ENCODE measurements at regions not wholly inside any gene's neighbourhood (a gene's known extent, or its start where the extent isn't known, plus 50 kb on each side); places are given as distances from the start of the nearest gene placed in this dataset.

DNA sequence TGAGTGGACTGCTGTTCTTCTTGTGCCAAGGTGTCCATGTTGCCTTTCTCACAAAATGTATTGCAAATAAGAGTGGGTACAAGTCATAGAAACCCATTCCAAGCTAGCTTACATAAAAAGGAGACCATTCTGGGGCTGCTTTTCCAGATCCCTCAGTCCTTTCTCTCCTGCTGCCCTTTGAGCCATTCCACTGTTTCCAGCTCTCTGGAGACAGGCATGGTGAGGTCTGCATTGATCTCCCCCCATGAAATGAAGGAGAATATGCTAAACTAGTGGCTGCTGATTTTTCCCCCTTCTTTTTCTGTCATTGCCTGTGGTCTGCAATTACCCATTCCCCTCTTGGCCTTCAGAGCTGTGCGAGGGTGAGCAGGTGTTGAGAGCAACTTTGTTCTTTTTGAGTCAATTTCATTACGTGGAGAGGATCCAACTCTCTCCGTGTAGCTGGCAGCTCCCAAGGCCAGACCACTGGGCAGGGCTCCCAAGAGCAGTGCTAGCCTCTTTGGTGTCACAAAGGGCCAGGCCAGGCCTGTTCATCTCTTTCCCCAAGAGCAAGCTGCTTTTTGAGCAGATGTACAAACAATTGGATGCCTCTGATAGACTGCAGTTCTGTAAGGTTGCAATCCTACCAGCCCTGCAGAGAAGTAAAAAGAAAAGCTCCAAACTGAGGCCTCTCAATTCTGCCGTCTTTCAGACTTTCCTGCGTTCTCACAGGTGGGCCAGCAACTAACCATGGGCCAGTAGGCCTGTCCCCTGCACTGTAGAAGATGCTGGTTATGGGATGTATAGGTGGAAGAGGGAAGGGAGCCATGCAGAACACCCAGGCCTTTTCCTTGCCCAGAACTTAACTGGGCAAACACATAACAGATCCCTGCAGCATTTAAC, 96.1 kb upstream of the ARMC2 start:
- DNase-seq (ENCODE audit: low read depth, low spot score), result no peak

- no peak for DNase-seq (ENCODE audit: low read depth, low spot score)
These were observed 95.3 kb upstream of the ARMC2 start for GRCh38 chr6:108752733-108753590.

GRCh38 chr6:108755257-108756240, 92.7 kb upstream of the ARMC2 start:
- no peak for DNase-seq (ENCODE audit: low read depth, low spot score)

DNA sequence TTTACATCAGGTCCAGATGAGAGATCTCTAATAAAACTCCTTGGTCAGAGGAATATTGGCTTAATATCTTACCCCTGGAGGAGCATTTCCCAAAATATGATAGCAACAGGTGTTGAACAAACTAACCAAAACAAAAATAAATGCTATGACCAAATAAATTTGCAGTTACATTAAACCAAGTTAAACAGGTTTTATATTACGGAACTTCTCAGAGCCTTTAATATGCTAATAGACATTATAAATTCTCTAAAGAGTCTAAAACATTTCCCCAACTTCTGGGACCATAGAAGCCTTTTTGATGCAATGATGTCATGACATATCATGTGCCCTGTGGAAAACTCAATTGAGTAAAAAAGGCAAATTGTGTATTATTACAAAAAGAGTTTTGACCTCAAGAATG, 90.9 kb upstream of the ARMC2 start:
- no peak for DNase-seq (ENCODE audit: low read depth, low spot score)

DNA sequence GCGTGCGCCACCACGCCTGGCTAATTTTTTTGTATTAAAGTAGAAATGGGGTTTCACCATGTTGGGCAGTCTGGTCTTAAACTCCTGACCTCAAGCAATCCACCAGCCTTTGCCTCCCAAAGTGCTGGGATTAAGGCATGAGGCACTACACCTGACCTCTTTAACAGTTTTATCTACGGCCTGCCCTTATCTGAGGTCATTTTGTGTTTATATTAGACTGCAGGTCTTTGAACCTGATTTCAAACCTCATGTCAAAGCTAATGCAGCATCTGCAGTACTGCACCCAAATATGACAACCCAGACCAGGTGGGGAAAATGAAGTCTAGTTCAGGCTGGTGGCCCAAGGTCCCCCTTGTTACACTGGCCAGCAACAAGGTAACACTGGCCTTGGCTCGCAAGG, 89.3 kb upstream of the ARMC2 start:
- no peak for DNase-seq (ENCODE audit: low read depth, low spot score)

- DNase-seq (ENCODE audit: low read depth, low spot score), result no peak
These were observed 87.8 kb upstream of the ARMC2 start for GRCh38 chr6:108760126-108761050.

- no peak for DNase-seq (ENCODE audit: low read depth, low spot score)
These were observed 85.8 kb upstream of the ARMC2 start for GRCh38 chr6:108762394-108762793.

- DNase-seq (ENCODE audit: low read depth, low spot score), result no peak
These were observed 84.2 kb upstream of the ARMC2 start for GRCh38 chr6:108763931-108764579.

DNA sequence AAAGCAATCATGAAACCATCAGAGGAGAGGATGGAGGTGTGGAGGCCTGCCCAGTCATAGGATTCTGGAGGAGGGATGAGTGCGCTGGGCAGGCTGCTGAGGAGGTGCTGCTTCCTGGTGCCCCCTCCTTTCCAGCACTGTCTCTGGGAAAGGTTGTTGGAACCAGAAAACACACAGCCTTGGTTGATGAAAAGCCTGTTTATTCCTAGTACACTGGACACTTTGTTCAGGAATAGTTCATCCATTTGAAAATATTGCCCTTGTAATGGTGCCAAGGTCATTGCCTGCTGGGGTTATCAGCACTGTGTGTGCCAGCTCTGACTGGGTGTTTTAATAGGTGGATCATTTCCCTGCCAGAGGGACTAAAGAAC, 83.7 kb upstream of the ARMC2 start:
- DNase-seq (ENCODE audit: low read depth, low spot score), result no peak

DNA sequence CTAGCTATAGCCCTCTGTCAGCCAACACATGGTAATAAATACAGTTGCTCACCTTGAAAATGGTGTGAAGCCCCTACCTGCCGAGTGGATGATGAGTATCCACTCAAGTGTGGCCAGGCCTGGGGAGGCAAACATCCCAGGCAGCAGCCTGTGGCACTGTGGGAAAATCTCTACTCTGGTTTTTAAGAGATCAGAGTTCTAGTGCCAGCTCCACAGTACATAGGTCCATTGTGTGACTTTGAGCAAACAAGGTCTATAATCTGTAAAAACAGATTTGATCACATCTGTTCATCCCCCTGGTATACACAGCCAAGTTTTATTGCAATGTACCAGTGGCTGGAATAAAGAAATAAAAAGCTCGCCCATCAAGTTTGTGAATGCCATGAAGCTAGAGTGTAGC, 82.7 kb upstream of the ARMC2 start:
- no peak for DNase-seq (ENCODE audit: low read depth, low spot score)

DNA sequence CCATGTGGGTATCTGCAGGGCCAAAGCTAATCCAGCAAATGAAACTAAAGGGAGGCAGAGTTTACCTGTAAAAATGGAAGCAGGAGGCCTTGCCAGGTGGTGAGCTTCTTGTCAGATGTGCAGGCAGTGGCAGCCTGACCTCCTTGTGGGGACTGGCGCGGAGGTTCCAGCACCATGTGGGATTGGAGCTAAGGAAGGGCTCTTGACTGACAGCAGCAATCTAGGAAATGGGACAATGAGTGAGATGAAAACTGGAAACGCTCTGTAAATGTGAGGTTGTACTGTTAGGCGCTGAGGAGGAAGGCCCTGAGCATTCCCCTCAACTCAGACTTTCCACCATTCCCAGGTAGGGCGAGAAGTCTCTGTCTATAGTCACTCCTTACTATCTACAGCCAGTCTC, 81.8 kb upstream of the ARMC2 start:
- DNase-seq (ENCODE audit: low read depth, low spot score), result no peak

GRCh38 chr6:108766886-108767285, 81.3 kb upstream of the ARMC2 start:
- no peak for DNase-seq (ENCODE audit: low read depth, low spot score)

GRCh38 chr6:108767418-108768165, 80.6 kb upstream of the ARMC2 start:
- no peak for DNase-seq (ENCODE audit: low read depth, low spot score)

DNA sequence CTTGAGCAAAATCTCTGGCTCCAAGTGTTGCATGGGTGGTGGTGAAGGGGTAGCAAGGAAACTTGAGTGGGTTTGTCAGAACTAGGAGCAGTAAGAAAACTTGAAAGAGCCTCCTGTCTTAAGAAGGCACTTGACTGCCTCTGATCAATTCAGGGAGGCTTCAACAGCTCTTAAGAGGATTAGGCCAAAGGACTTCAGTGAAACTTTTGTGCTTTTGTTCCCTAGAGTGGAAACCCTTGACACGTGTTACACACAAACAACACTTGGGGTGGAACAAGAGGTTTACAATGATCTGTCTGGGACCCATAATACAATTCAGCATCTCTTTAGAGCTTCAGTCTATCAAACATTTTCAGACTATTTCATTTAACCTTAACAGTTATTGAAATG, 80.1 kb upstream of the ARMC2 start:
- no peak for DNase-seq (ENCODE audit: low read depth, low spot score)

GRCh38 chr6:108768792-108769524, 79.3 kb upstream of the ARMC2 start:
- no peak for DNase-seq (ENCODE audit: low read depth, low spot score)

- no peak for DNase-seq (ENCODE audit: low read depth, low spot score)
These were observed 76.8 kb upstream of the ARMC2 start for GRCh38 chr6:108771421-108771820.

- no peak for DNase-seq (ENCODE audit: low read depth, low spot score)
These were observed 73.7 kb upstream of the ARMC2 start for GRCh38 chr6:108774555-108774954.

GRCh38 chr6:108777536-108777935, 70.7 kb upstream of the ARMC2 start:
- DNase-seq (ENCODE audit: low read depth, low spot score), result no peak
